AG09309 (cell line): ENCODE measurements at regions not wholly inside any gene's neighbourhood (a gene's known extent, or its start where the extent isn't known, plus 50 kb on each side); places are given as distances from the start of the nearest gene placed in this dataset.

Experiments
- DNase-seq: peaks from one replicate; pipeline ENCODE4 v3.0.0-alpha.2; 2010; ENCODE audit warnings: low read depth
- H3K4me3 ChIP-seq: 2 replicates; pipeline ENCODE4 v1.5.1; 2011; ENCODE audit warnings: mild to moderate bottlenecking, low read depth, low read length, moderate library complexity; ENCODE audit not compliant: control insufficient read depth
- CTCF ChIP-seq: IDR thresholded peaks from 2 replicates; pipeline ENCODE4 v1.5.1; 2011; ENCODE audit warnings: mild to moderate bottlenecking, low read depth, low read length, inconsistent platforms; ENCODE audit not compliant: insufficient read depth, control insufficient read depth; ENCODE audit errors: missing control alignments

- no peak for DNase-seq
- TF ChIP-seq CTCF = no peak
- no peak overlapping the region for H3K4me3 ChIP-seq
Measured at GRCh38 chr14:101125313-101125712, 221.8 kb upstream of the RTL1 start.

GRCh38 chr14:101125719-101126651 is 222.5 kb upstream of the RTL1 start:
- no peak for TF ChIP-seq CTCF
- no peak overlapping the region for H3K4me3 ChIP-seq
- no peak for DNase-seq

DNA sequence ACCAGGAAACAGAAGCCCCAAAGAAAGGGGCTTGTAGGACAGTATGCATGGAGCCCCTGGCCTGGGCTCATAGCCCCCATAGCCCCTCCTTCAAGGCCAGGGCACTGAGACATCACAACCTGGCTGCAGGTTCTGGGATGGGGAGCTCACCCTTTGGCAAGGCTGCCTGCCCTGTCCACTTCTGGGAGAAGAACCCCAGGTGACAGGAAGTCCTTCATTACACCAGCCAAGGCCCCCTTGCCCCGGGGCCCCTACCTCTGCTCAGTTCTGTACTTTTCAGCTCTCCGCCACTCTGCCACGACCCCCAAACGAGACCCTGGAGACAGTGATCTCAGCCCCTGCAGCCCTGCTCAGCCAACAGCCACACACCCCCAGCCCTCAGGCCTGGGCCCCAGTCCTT is 223.2 kb upstream of the RTL1 start:
- TF ChIP-seq CTCF = no peak
- DNase-seq = no peak
- H3K4me3 ChIP-seq = no peak overlapping the region

DNA sequence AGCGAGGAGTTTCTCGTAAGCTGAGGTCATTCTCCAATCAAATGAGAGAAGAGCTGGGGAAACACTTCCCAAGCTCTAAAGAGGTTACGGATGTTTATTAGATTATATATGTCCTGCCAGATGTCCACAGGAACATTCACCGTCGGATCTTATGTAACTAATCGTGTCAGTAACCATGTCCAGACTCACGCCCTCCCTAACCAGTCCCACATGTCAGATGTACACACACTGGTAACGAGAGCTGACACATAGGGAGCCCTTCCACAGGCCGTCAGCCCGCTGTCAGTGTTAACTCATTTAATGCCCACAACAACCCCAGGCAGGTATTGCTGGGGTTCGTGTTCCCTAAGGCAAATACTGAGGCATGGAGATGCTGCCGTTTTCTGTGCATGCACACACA is 223.7 kb upstream of the RTL1 start:
- no peak overlapping the region for H3K4me3 ChIP-seq
- DNase-seq = no peak
- TF ChIP-seq CTCF = no peak

DNA sequence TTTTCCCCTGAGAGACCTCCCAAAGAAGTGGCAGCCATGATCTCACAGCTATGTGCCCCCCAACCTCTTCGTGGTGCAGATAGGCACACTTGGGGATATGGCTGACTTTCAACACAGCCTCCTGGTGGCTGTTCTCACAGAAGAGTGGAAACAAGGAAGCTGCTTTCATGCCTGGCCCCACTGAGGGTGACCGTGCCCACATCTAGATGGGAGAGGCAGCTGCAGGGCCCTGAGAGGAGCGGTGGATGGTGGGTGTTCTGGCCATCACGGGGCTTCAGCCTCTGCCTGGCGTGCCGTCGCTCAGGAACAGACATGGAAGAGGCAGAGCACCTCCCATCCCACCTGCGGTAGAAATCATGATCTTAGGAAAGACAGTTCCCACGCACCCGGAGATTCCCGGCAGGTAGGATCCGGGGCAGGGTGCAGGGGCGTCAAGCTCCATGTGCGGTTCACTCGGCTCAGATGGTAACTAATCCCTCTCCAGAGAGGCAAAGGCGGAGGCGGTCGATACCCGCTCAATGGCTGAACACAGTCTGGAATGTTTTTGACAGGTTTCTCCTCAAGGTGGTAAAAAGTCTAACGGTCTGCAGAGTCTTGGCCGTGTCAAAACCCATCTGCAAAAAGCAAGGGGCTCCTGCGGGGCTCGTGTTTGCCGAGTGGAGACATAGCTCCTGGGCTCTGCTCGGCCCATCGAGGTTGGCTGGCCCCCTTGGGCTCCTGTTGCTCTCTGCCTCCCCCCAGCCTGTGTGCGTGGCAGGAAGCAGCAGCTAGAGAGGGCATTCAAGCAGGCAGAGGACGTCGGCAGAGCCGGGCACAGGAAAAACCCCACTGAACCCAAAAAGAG is 225.2 kb upstream of the RTL1 start:
- DNase-seq = no peak
- H3K4me3 ChIP-seq = no peak overlapping the region
- TF ChIP-seq CTCF = no peak

- no peak overlapping the region for H3K4me3 ChIP-seq
- DNase-seq = no peak
- no peak for TF ChIP-seq CTCF
Measured at GRCh38 chr14:101129521-101130167, 226.1 kb upstream of the RTL1 start.
